ENCODE measurements at regions not wholly inside any gene's neighbourhood (a gene's known extent, or its start where the extent isn't known, plus 50 kb on each side); places are given as distances from the start of the nearest gene placed in this dataset.
"Not testable (repeated sequence)": the region's sequence is repeated elsewhere in the genome, so short reads cannot be mapped to it uniquely, and the experiment has no call there.

- no peaks in the 10 kb centered on the region for H3K4me1 ChIP-seq (ENCODE audit: control insufficient read depth, insufficient read depth, low read length, unreplicated experiment)
- H3K4me3 ChIP-seq (ENCODE audit: low read depth, low read length), result no peak overlapping the region
- H2AFZ ChIP-seq (ENCODE audit: low read length, unreplicated experiment), result no peak overlapping the region
- H3K79me2 ChIP-seq (ENCODE audit: control insufficient read depth, insufficient read depth, low read length, unreplicated experiment), result no peaks in the 10 kb centered on the region
- H3K27ac ChIP-seq (ENCODE audit: low read depth, low read length), result no peak overlapping the region
- H3K36me3 ChIP-seq (ENCODE audit: insufficient read depth, low read length), result no peaks in the 10 kb centered on the region
- no peaks in the 10 kb centered on the region for H3K27me3 ChIP-seq (ENCODE audit: insufficient read depth, low read length)
Observed at GRCh38 chr13:61275251-61275650, 140.4 kb downstream of the PCDH20 start.

DNA sequence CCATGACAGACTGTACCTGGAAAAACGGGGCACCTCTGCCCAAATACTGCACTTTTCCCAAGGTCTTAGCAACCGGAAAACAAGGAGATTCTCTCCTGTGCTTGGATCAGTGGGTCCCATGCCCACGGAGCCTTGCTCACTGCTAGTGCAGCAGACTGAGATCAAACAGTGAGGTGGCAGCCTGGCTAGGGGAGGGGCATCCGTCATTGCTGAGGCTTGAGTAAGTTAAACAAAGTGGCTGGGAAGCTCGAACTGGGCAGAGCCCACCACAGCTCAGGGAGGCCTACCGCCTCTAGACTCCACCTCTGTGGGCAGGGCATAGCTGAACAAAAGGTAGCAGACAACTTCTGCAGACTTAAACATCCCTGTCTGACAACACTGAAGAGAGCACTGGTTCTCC lies 148.8 kb downstream of the PCDH20 start:
- not testable (repeated sequence) for H2AFZ ChIP-seq (ENCODE audit: low read length, unreplicated experiment); H3K27ac ChIP-seq (ENCODE audit: low read depth, low read length); H3K36me3 ChIP-seq (ENCODE audit: insufficient read depth, low read length); H3K4me1 ChIP-seq (ENCODE audit: control insufficient read depth, insufficient read depth, low read length, unreplicated experiment); H3K27me3 ChIP-seq (ENCODE audit: insufficient read depth, low read length); H3K4me3 ChIP-seq (ENCODE audit: low read depth, low read length); H3K79me2 ChIP-seq (ENCODE audit: control insufficient read depth, insufficient read depth, low read length, unreplicated experiment)

DNA sequence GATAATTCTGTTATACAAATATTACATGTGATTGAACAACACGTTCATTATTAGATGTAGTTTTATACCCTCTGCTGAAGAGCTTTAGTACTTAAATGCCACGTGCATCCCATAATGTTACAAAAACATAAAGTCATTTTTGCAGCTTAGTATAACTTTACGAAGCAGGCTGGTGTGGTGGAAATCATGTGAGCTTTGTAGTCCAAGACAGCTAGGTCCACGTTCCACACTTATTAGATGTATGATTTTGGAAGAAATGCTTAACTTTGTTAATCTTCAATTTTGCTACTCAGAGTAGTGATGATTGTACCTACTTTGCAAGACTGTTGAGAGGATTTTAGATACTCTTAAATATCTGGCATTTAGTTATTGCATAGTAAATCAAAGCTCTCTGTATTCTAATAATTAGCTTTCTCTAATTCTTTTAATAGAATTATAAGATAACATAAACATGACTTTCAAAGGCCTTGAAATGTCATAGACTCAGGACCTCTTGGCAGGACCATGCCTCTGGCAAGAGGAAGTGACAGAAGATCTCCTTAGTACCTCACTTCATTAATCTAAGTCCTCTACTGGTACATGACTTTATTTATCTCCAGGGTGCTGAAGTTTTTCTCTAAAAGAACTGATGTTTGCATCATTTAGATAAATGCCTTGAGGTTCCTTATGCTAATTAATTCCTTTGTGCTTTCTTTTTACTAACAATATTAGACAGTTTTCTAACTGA lies 153.7 kb downstream of the PCDH20 start:
- no peak overlapping the region for H3K27ac ChIP-seq (ENCODE audit: low read depth, low read length)
- H3K79me2 ChIP-seq (ENCODE audit: control insufficient read depth, insufficient read depth, low read length, unreplicated experiment), result no peaks in the 10 kb centered on the region
- no peaks in the 10 kb centered on the region for H3K36me3 ChIP-seq (ENCODE audit: insufficient read depth, low read length)
- H2AFZ ChIP-seq (ENCODE audit: low read length, unreplicated experiment), result no peak overlapping the region
- H3K4me3 ChIP-seq (ENCODE audit: low read depth, low read length), result no peak overlapping the region
- H3K4me1 ChIP-seq (ENCODE audit: control insufficient read depth, insufficient read depth, low read length, unreplicated experiment), result no peaks in the 10 kb centered on the region
- H3K27me3 ChIP-seq (ENCODE audit: insufficient read depth, low read length), result no peaks in the 10 kb centered on the region

DNA sequence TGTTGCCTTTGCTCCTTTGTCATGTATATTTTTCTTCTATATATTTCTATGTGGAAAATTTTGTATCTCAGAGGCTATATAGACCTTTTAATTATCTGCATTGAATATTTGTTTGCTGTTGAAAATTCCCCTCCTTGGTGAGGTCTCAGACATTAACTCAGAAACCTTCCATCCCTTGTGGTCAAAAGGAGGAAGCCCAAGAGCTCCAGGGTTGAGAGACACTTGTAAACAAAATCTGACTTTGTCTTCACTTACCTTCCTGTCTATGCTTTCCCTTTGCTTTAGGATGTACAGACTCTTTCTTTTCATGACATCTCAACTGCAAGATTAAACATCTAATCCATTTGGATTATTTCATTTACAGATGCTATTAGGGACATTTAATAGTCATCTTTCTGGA lies 157.5 kb downstream of the PCDH20 start:
- H3K79me2 ChIP-seq (ENCODE audit: control insufficient read depth, insufficient read depth, low read length, unreplicated experiment), result no peaks in the 10 kb centered on the region
- H3K4me3 ChIP-seq (ENCODE audit: low read depth, low read length), result no peak overlapping the region
- H3K36me3 ChIP-seq (ENCODE audit: insufficient read depth, low read length), result no peaks in the 10 kb centered on the region
- H3K27ac ChIP-seq (ENCODE audit: low read depth, low read length), result no peak overlapping the region
- no peak overlapping the region for H2AFZ ChIP-seq (ENCODE audit: low read length, unreplicated experiment)
- H3K27me3 ChIP-seq (ENCODE audit: insufficient read depth, low read length), result no peaks in the 10 kb centered on the region
- H3K4me1 ChIP-seq (ENCODE audit: control insufficient read depth, insufficient read depth, low read length, unreplicated experiment), result no peaks in the 10 kb centered on the region

- Histone ChIP-seq H3K36me3 (ENCODE audit: insufficient read depth, low read length) (no peaks in the 10 kb centered on the region), H2AFZ (ENCODE audit: low read length, unreplicated experiment) (no peak overlapping the region), H3K27me3 (ENCODE audit: insufficient read depth, low read length) (no peaks in the 10 kb centered on the region), H3K4me1 (ENCODE audit: control insufficient read depth, insufficient read depth, low read length, unreplicated experiment) (no peaks in the 10 kb centered on the region), H3K79me2 (ENCODE audit: control insufficient read depth, insufficient read depth, low read length, unreplicated experiment) (no peaks in the 10 kb centered on the region), H3K27ac (ENCODE audit: low read depth, low read length) (no peak overlapping the region), H3K4me3 (ENCODE audit: low read depth, low read length) (no peak overlapping the region)
Observed at GRCh38 chr13:61255040-61255796, 160.4 kb downstream of the PCDH20 start.

- Histone ChIP-seq H2AFZ (ENCODE audit: low read length, unreplicated experiment) (no peak overlapping the region), H3K27me3 (ENCODE audit: insufficient read depth, low read length) (no peaks in the 10 kb centered on the region), H3K4me1 (ENCODE audit: control insufficient read depth, insufficient read depth, low read length, unreplicated experiment) (no peaks in the 10 kb centered on the region), H3K36me3 (ENCODE audit: insufficient read depth, low read length) (no peaks in the 10 kb centered on the region), H3K27ac (ENCODE audit: low read depth, low read length) (no peak overlapping the region), H3K4me3 (ENCODE audit: low read depth, low read length) (no peak overlapping the region), H3K79me2 (ENCODE audit: control insufficient read depth, insufficient read depth, low read length, unreplicated experiment) (no peaks in the 10 kb centered on the region)
Observed at GRCh38 chr13:61253105-61253877, 162.4 kb downstream of the PCDH20 start.

GRCh38 chr13:61252213-61252612 lies 163.4 kb downstream of the PCDH20 start:
- Histone ChIP-seq H3K4me1 (ENCODE audit: control insufficient read depth, insufficient read depth, low read length, unreplicated experiment) (no peaks in the 10 kb centered on the region), H3K4me3 (ENCODE audit: low read depth, low read length) (no peak overlapping the region), H3K27ac (ENCODE audit: low read depth, low read length) (no peak overlapping the region), H2AFZ (ENCODE audit: low read length, unreplicated experiment) (no peak overlapping the region), H3K27me3 (ENCODE audit: insufficient read depth, low read length) (no peaks in the 10 kb centered on the region), H3K79me2 (ENCODE audit: control insufficient read depth, insufficient read depth, low read length, unreplicated experiment) (no peaks in the 10 kb centered on the region), H3K36me3 (ENCODE audit: insufficient read depth, low read length) (no peaks in the 10 kb centered on the region)

GRCh38 chr13:61247149-61247936 lies 168.3 kb downstream of the PCDH20 start:
- no peak overlapping the region for H3K4me3 ChIP-seq (ENCODE audit: low read depth, low read length)
- no peaks in the 10 kb centered on the region for H3K4me1 ChIP-seq (ENCODE audit: control insufficient read depth, insufficient read depth, low read length, unreplicated experiment)
- H3K79me2 ChIP-seq (ENCODE audit: control insufficient read depth, insufficient read depth, low read length, unreplicated experiment), result no peaks in the 10 kb centered on the region
- H2AFZ ChIP-seq (ENCODE audit: low read length, unreplicated experiment), result no peak overlapping the region
- H3K27me3 ChIP-seq (ENCODE audit: insufficient read depth, low read length), result no peaks in the 10 kb centered on the region
- no peaks in the 10 kb centered on the region for H3K36me3 ChIP-seq (ENCODE audit: insufficient read depth, low read length)
- H3K27ac ChIP-seq (ENCODE audit: low read depth, low read length), result no peak overlapping the region

GRCh38 chr13:61246351-61246750 lies 169.3 kb downstream of the PCDH20 start:
- H3K27ac ChIP-seq (ENCODE audit: low read depth, low read length), result no peak overlapping the region
- H3K36me3 ChIP-seq (ENCODE audit: insufficient read depth, low read length), result no peaks in the 10 kb centered on the region
- H3K4me1 ChIP-seq (ENCODE audit: control insufficient read depth, insufficient read depth, low read length, unreplicated experiment), result no peaks in the 10 kb centered on the region
- H3K27me3 ChIP-seq (ENCODE audit: insufficient read depth, low read length), result no peaks in the 10 kb centered on the region
- no peak overlapping the region for H3K4me3 ChIP-seq (ENCODE audit: low read depth, low read length)
- H3K79me2 ChIP-seq (ENCODE audit: control insufficient read depth, insufficient read depth, low read length, unreplicated experiment), result no peaks in the 10 kb centered on the region
- no peak overlapping the region for H2AFZ ChIP-seq (ENCODE audit: low read length, unreplicated experiment)

DNA sequence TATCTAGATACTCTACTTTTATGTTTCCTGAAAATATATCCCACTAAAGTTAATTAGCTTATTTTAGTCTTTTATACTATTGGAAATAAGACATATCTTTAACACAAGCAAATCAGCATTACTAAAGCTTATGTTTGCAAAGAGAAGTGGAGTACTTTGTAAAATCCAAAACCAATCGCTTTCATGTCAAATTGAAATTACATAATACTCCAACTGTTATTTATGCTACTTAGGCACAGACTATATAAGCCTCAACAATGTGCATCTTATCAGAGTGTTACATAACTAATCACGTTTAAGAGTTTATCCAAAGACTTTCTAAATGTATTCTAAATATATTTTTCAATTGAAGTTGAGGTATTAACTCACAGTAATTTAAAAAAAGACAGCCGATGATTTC lies 200.0 kb downstream of the PCDH20 start:
- no peak overlapping the region for H3K4me3 ChIP-seq (ENCODE audit: low read depth, low read length)
- H3K4me1 ChIP-seq (ENCODE audit: control insufficient read depth, insufficient read depth, low read length, unreplicated experiment), result no peaks in the 10 kb centered on the region
- H3K79me2 ChIP-seq (ENCODE audit: control insufficient read depth, insufficient read depth, low read length, unreplicated experiment), result no peaks in the 10 kb centered on the region
- no peaks in the 10 kb centered on the region for H3K27me3 ChIP-seq (ENCODE audit: insufficient read depth, low read length)
- H3K27ac ChIP-seq (ENCODE audit: low read depth, low read length), result no peak overlapping the region
- H2AFZ ChIP-seq (ENCODE audit: low read length, unreplicated experiment), result no peak overlapping the region
- H3K36me3 ChIP-seq (ENCODE audit: insufficient read depth, low read length), result no peaks in the 10 kb centered on the region
